Activated gamma-delta T cell treated with Interleukin-2 at 50 U/mL for 16 hours (primary cell): ENCODE measurements at regions not wholly inside any gene's neighbourhood (a gene's known extent, or its start where the extent isn't known, plus 50 kb on each side); places are given as distances from the start of the nearest gene placed in this dataset.
"Not testable (repeated sequence)": the region's sequence is repeated elsewhere in the genome, so short reads cannot be mapped to it uniquely, and the experiment has no call there.

ENCODE experiments used
- DNase-seq: peaks from one replicate; pipeline ENCODE4 v3.0.0-alpha.2; 2020

GRCh38 chr3:31102196-31102879 is 207.9 kb upstream of the GADL1 start:
- DNase-seq, result no peak

- DNase-seq, result no peak
Measured at GRCh38 chr3:31103181-31103580, 208.7 kb upstream of the GADL1 start.

- no peak for DNase-seq
Measured at GRCh38 chr3:31103623-31104180, 209.2 kb upstream of the GADL1 start.

- no peak for DNase-seq
Measured at GRCh38 chr3:31105011-31105410, 210.6 kb upstream of the GADL1 start.

DNA sequence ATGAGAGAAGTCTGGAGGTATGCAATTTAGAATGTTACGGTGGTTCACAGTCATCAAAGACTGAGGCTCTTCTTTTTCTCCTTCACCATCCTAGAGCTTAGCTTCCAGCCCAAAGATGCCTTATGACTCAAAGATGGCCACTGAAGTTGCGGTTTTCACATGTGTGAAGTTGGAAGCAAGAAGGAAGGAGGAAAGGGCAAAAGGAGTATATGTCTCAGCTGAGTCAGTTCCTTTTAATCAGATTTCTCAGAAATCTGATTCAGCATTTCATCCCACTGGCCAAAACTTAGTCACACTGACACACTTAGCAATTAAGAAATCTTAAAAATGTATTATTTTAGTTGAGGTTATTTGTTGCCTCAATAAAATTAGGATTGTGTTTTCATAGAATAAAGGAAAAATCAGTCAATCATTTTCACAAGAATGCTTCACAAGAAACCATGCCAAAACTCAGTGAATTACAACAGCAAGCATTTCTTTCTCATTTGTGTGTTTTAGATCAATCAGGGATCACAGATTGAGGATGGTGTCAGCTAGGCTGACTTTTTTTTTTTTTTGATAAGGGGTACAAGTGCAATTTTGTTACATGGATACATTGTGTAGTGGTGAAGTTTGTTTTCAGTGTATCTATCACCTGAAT is 211.1 kb upstream of the GADL1 start:
- no peak for DNase-seq

DNA sequence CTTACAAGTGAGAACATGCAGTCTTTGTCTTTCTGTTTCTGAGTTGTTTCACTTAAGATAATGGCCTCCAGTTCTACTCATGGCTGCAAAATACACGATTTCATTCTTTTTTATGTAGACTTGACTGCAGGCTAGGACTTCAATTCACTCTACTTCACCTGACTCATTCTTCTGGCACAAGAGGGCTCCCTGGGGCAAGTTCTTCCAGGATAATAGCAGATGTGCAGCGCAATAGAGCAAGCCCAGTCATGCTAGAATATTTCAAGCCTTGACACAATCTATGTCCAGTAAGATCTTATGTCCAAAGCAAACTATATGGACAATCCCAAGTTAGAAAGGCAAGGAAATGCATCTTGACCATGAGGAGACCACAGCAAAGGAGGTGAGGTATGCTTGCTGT is 211.7 kb upstream of the GADL1 start:
- no peak for DNase-seq

DNA sequence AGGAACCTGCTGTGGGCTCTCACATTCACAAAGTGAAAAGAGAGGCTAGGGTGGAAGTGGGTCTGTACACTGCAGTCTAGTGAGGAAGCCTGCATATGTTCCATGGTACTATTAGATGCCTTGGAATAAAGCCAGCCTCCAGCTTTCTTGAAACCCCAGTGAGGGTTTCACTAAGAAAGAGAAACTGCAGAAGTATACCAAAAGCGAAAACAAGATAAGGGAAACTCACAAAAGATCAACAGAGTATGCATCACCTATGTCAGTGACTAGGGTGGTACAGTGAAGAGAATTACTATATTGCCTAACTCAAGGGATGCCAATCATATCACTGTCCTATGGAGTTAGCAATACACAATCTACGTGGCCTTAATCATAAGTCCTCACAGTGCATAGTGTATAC is 212.5 kb upstream of the GADL1 start:
- no peak for DNase-seq

DNA sequence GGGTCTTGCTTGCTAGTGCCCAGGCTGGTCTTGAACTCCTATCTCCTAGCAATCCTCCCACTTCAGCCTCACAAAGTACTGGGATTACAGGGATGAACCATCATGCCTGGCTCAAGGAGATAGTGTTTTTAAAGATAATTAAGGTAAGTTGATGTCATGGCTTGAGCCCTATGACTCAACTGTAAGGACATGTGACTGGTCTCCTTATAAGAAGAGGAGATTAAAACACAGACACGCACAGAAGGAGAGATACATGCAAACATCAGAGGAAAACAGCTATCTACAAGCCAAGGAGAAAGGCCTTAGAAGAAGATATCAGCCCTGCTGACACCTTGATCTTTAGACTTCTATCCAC is 220.4 kb upstream of the GADL1 start:
- DNase-seq, result no peak

DNA sequence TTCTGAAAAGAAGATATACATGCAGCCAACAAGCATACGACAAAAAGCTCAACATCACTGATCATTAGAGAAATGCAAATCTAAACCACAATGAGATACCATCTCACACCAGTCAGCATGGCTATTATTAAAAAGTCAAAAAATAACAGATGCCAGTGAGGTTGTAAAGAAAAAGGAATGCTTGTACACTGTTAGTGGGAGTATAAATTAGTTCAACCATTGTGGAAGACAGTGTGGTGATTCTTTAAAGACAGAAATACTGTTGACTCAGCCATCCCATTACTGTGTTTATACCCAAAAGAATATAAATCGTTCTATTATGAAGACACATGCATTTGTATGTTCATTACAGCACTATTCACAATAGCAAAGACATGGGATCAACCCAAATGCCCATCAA is 221.1 kb upstream of the GADL1 start:
- DNase-seq, result not testable (repeated sequence)

DNA sequence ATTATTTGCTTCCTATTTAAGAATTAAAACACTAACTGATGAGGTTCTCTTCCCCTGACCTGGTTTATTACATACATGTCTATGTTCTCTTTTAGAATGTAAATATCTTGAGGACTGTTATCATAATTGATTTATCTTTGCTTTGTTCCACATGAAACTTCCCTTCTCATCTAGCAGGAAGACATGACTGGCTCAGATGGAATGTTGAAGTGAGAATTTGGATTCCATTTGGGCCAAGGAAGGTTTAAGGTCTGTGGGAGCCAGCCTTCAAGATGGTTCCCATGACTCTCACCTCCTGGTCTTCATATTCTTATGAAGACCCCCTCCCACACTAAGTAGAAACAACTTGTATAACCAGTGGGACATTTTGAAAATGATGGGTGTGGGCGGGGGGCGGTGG is 222.2 kb upstream of the GADL1 start:
- DNase-seq, result no peak

DNA sequence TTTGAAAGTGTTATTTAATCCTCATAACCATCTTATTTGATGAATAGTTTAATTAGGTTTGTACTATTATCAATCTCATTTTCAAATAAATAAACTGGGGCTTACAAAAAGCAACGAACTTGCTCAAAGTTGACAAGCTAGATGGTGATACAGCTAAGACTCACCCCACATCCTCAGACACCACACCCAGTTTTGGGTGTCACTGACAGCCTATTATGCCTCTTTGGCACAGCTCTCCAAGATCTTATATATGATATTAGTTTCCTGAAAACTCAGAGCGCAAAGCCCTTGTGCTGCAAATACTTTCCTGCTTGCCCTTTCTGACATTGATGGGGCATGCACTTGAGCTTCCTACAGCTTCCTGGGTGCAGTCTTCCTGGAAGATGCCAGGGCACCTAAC is 223.4 kb upstream of the GADL1 start:
- DNase-seq, result no peak

DNA sequence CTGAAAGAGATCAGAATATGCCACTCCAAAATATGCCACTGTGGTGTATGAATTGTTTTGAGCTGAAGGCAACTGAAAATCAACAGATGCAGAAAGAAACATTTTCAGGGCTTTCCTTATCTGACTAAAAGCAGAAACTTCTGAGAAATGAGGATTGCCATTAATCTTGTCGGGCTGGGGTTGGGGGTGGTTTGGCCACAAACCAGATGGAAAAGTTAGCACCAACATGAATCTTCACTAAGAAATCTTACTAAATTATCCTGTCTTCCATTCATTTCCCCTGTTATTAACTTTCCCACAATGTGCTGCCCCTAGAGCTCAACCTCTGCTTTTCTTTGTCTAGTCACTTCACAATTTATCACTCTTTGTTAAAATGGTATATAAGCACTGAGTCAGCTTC is 229.9 kb upstream of the GADL1 start:
- DNase-seq, result no peak

DNA sequence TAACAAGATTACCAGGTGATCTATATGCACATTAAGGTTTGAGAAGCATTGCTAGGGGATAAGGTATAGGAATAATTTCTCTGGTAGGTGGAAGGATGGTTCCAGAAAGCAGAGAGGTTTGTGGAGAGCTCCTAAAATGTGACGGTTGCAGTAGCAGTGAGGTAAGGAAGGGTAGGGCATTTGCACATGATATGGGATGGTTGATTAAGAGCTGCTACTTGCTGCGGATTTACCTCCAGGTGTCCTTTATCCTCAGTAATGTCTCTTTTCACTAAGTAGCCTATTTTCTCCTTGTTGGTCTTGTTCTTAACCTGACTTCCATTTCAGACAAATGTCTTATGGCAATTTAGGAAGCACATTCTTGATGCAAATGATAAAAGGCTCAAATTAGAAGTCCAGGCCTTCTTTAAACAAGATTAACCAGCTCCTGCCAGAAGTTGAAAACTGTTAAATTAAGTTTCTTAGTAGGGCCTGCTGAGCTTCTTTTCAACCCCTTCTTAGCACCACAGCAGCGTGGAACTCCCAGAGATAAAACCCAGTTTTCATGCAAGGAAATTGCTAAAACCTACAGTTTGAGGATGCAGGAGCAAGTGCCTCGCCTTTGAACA is 231.1 kb upstream of the GADL1 start:
- no peak for DNase-seq

DNA sequence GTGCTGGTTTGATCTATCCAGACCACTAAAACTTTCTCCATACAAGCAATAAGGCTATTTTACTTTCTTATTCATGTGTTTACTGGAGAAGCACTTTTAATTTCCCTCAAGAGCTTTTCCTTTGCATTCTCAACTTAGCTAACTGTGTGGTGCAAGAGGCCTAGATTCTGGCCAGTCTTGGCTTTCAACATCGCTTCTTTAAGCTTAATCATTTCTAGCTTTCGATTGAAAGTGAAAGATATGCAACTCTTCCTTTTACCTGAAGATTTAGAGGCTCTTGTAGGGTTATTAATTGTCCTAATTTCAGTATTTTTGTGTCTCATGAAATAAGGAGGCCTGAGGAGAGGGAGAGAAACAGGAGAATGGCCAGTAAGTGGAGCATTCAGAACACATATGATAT is 234.8 kb upstream of the GADL1 start:
- no peak for DNase-seq

GRCh38 chr3:31132132-31132769 is 237.8 kb upstream of the GADL1 start:
- no peak for DNase-seq

DNA sequence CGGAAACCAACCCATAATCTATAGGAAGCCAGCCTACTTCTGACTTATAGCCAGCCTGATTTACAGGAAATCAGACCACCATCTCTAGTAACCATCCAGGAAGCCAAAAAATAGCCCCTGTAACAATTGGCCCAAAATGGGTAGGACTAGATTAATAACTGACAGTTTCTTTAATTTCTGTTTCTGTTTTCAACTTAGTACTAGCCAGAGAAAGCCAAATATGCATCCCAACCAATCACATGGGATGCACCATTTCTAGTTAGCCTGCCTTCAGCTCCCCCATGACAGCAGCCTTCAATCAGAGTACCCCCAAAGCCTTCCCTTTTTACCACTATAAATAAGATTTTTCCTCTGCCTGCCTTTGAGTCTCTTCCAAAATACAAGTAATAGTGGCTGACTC is 239.1 kb upstream of the GADL1 start:
- no peak for DNase-seq

DNA sequence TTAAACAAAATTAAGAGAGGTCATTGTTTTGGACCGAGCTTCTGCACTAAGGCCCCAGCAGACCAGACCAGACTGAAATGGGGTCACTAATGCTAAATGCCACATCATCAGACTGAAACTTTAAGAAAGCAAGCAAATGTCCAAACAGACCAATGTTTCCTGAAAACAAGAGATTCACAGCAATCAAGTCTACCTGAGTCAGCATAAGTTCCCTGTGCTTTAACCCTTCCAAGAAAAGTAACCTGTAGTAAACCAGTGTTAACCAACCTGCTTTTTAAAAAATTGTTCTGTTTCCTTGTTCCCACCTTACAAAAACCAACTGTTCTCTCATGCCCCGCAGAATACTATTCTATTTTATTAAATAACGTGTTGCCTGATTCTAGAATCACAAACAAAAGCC is 241.1 kb upstream of the GADL1 start:
- no peak for DNase-seq

DNA sequence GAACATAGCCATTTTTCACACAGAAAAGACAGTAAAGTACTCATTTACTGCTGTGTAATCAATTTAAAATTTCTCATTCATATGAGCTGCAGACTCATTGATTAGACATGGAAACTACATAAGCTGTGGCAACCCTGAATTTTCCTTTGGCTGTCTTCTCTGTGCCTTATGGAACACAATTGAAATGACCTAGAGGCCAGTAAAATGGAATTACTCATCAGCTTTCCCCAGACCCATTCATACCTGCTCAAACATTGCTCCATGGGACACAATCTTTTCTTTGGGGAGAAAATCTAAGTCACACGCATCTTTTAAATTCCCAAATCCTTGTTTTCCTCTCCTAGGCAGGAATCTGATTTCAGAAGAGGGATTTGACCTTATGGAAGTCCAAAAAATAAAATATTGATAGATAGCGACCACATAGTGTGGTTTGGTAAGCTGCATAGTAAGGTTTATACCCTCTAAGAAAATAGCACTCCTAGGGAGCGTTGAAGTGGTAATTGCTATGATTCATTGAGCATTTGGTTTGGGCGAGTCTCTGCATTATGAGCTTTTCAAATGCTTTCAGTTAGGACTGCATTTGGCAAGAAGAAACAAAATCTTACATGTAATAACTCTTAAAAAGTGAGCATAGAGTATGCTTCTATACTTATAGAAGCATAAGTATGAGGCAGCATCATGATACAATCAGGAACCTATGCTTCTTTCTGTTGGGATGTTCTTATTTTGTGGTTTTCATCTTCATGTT is 243.4 kb upstream of the GADL1 start:
- DNase-seq, result no peak

GRCh38 chr3:31140470-31140869 is 246.0 kb upstream of the GADL1 start:
- no peak for DNase-seq

GRCh38 chr3:31142139-31142538 is 247.7 kb upstream of the GADL1 start:
- no peak for DNase-seq

DNA sequence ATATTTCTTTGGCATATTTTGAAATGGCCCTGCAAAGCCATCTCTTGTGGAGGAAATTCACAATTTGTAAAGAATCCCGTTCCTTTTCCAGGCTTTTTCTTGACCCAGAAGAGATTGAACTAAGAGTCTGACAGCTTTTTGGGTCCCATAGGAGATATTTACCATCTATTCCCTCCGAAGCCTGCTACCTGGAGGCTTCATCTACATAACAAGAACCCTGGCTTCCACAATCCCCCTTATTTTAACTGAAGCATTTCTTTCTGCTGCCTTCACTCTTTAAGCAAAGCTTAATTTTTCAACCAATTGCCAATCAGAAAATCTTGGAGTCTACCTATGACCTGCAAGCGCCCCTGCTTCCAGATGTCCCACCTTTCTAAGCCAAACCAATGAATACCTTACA is 248.1 kb upstream of the GADL1 start:
- DNase-seq, result no peak

DNA sequence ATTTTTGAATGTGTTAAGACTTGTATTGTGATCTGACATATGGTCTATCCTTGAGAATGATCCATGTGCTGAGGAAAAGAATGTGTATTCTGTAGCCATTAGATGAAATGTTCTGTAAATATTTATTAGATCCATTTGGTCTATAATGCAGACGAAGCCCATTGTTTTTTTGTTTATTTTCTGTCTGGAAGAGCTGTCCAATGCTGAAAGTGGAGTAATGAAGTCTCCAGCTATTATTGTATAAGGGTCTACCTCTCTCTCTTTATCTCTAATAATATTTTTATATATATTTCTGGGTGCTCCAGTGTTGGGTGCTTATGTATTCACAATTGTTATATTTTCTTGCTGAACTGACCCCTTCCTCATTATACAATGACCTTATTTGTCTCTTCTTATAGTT is 250.6 kb upstream of the GADL1 start:
- DNase-seq, result no peak

- no peak for DNase-seq
Measured at GRCh38 chr3:31147550-31147949, 253.1 kb upstream of the GADL1 start.
